ENCODE measurements at regions not wholly inside any gene's neighbourhood (a gene's known extent, or its start where the extent isn't known, plus 50 kb on each side); places are given as distances from the start of the nearest gene placed in this dataset.
"Not testable (repeated sequence)": the region's sequence is repeated elsewhere in the genome, so short reads cannot be mapped to it uniquely, and the experiment has no call there.

GRCh38 chr13:58207501-58207900, 576.0 kb downstream of the PCDH17 start:
- DNase-seq: no peak

GRCh38 chr13:58235454-58235853, 603.9 kb downstream of the PCDH17 start:
- DNase-seq: no peak

- no peak for DNase-seq
Measured at GRCh38 chr13:58238972-58239773, 607.6 kb downstream of the PCDH17 start.

- no peak for DNase-seq
Measured at GRCh38 chr13:58239774-58240268, 608.3 kb downstream of the PCDH17 start.

- DNase-seq: no peak
Measured at GRCh38 chr13:58247080-58247479, 615.5 kb downstream of the PCDH17 start.

- DNase-seq: no peak
Measured at GRCh38 chr13:58254943-58255342, 623.4 kb downstream of the PCDH17 start.

GRCh38 chr13:58266271-58266670, 634.7 kb downstream of the PCDH17 start:
- DNase-seq: no peak

- no peak for DNase-seq
Measured at GRCh38 chr13:58298556-58299135, 667.1 kb downstream of the PCDH17 start.

- DNase-seq: no peak
Measured at GRCh38 chr13:58300224-58300623, 668.7 kb downstream of the PCDH17 start.

GRCh38 chr13:58300974-58301681, 669.6 kb downstream of the PCDH17 start:
- DNase-seq: no peak

- no peak for DNase-seq
Measured at GRCh38 chr13:58302349-58302748, 670.8 kb downstream of the PCDH17 start.

GRCh38 chr13:58306062-58306461, 674.5 kb downstream of the PCDH17 start:
- no peak for DNase-seq

GRCh38 chr13:58313219-58313618, 681.7 kb downstream of the PCDH17 start:
- no peak for DNase-seq

- no peak for DNase-seq
Measured at GRCh38 chr13:58318495-58319167, 687.1 kb downstream of the PCDH17 start.

- DNase-seq: no peak
Measured at GRCh38 chr13:58324161-58324560, 692.6 kb downstream of the PCDH17 start.

- DNase-seq: no peak
Measured at GRCh38 chr13:58329746-58330145, 698.2 kb downstream of the PCDH17 start.

GRCh38 chr13:58340895-58341294, 709.4 kb downstream of the PCDH17 start:
- DNase-seq: no peak

GRCh38 chr13:58341318-58341717, 709.8 kb downstream of the PCDH17 start:
- DNase-seq: no peak

- DNase-seq: no peak
Measured at GRCh38 chr13:58343076-58343475, 711.5 kb downstream of the PCDH17 start.

- DNase-seq: not testable (repeated sequence)
Measured at GRCh38 chr13:58352100-58352499, 720.6 kb downstream of the PCDH17 start.

GRCh38 chr13:58369936-58370335, 738.4 kb downstream of the PCDH17 start:
- no peak for DNase-seq

- no peak for DNase-seq
Measured at GRCh38 chr13:58376349-58376748, 744.8 kb downstream of the PCDH17 start.

GRCh38 chr13:58376775-58377174, 745.2 kb downstream of the PCDH17 start:
- DNase-seq: no peak

Data from DMS 273 treated with DMSO at 0.1 percent for 48 hours (cell line).